ENCODE measurements at regions not wholly inside any gene's neighbourhood (a gene's known extent, or its start where the extent isn't known, plus 50 kb on each side); places are given as distances from the start of the nearest gene placed in this dataset.

DNA sequence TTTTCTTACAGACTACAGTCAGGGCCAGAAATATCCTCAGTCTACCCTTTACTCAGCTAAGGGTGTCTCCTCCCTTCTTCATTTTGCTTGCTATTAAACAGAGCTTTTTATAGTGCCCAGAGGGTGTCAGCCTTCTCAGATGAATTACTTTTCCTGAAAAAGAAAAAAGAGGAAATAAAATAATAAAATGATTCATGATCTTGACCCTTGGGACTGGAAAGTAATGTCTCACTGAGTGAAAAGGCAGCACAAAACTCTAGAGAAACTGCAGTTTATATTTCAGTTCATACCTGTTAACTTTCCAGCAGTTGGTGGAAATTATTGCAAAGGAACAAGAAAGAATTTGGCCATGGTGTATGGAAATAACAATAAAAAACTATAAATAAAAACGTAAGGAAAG, 170.6 kb downstream of the IBTK start:
- Histone ChIP-seq H3K4me1 (no peaks in the 10 kb centered on the region), H3K9me3 (no peaks in the 10 kb centered on the region), H3K27ac (no peak overlapping the region), H3K27me3 (no peaks in the 10 kb centered on the region), H3K36me3 (no peaks in the 10 kb centered on the region), H3K4me3 (no peak overlapping the region)
- intact Hi-C loops (cut with DNase I; ENCODE audit: low total_unique reads): no loop called here
- TF ChIP-seq, protein P1, sequence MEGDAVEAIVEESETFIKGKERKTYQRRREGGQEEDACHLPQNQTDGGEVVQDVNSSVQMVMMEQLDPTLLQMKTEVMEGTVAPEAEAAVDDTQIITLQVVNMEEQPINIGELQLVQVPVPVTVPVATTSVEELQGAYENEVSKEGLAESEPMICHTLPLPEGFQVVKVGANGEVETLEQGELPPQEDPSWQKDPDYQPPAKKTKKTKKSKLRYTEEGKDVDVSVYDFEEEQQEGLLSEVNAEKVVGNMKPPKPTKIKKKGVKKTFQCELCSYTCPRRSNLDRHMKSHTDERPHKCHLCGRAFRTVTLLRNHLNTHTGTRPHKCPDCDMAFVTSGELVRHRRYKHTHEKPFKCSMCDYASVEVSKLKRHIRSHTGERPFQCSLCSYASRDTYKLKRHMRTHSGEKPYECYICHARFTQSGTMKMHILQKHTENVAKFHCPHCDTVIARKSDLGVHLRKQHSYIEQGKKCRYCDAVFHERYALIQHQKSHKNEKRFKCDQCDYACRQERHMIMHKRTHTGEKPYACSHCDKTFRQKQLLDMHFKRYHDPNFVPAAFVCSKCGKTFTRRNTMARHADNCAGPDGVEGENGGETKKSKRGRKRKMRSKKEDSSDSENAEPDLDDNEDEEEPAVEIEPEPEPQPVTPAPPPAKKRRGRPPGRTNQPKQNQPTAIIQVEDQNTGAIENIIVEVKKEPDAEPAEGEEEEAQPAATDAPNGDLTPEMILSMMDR (IDR thresholded peaks at IDR 0.05): no peak
- no peak for TF ChIP-seq POLR2A (IDR thresholded peaks at IDR 0.05)
- TF ChIP-seq POLR2AphosphoS5 (IDR thresholded peaks at IDR 0.05): no peak
- DNase-seq (ENCODE audit: low spot score in 2 of 2): no peak

DNA sequence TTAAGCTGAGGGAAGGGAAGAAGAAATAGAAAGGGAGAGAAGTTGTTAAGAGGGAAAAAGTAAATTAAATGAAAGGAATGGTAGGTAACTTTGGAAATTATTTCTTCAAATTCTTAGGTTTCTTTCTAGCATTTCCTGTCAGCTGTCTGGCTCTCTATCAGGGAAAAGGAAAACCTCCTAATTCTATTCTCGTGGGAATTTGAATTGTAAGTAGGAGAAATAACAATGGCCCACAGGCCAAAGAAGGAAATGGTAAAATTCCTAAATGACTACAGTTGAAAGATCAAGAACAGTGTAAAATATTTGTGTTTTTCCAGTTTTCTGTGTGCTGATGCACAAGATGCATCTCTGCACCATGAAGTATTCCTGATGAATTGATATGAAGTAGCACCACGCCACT, 173.0 kb downstream of the IBTK start:
- intact Hi-C loops (cut with DNase I; ENCODE audit: low total_unique reads): no loop called here
- no peak for DNase-seq (ENCODE audit: low spot score in 2 of 2)
- Histone ChIP-seq H3K27ac (no peak overlapping the region), H3K9me3 (no peaks in the 10 kb centered on the region), H3K4me1 (no peaks in the 10 kb centered on the region), H3K36me3 (no peaks in the 10 kb centered on the region), H3K27me3 (no peaks in the 10 kb centered on the region), H3K4me3 (no peak overlapping the region)
- TF ChIP-seq POLR2A (IDR thresholded peaks at IDR 0.05): no peak
- no peak for TF ChIP-seq POLR2AphosphoS5 (IDR thresholded peaks at IDR 0.05)
- TF ChIP-seq, protein P1 (IDR thresholded peaks at IDR 0.05): no peak

DNA sequence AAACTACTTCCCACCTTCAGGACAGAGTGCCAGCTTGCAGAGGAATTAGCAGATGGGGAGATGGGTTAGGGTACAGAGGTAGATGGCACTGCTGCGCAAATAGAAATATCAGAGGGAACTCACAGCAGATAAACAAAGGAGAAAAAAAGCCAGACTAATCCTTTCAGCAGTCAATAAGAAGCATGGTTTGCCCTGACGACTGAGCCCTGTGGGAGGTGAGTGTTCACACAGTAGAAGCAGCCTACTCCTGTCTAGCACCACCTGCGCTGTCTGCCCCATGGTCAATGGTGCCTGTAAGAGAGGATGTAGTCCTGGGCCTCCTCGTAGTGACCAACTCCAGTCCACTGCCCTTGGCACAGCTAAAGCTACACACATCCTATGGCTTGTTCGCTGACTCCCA, 174.1 kb downstream of the IBTK start:
- no peaks in the 10 kb centered on the region for H3K36me3 ChIP-seq
- no peak overlapping the region for H3K27ac ChIP-seq
- intact Hi-C loops (cut with DNase I; ENCODE audit: low total_unique reads): no loop called here
- H3K9me3 ChIP-seq: no peaks in the 10 kb centered on the region
- TF ChIP-seq POLR2AphosphoS5 (IDR thresholded peaks at IDR 0.05) (no peak), POLR2A (IDR thresholded peaks at IDR 0.05) (no peak)
- TF ChIP-seq, protein P1 (IDR thresholded peaks at IDR 0.05): no peak
- DNase-seq (ENCODE audit: low spot score in 2 of 2): no peak
- H3K27me3 ChIP-seq: no peaks in the 10 kb centered on the region
- no peaks in the 10 kb centered on the region for H3K4me1 ChIP-seq
- H3K4me3 ChIP-seq: no peak overlapping the region

DNA sequence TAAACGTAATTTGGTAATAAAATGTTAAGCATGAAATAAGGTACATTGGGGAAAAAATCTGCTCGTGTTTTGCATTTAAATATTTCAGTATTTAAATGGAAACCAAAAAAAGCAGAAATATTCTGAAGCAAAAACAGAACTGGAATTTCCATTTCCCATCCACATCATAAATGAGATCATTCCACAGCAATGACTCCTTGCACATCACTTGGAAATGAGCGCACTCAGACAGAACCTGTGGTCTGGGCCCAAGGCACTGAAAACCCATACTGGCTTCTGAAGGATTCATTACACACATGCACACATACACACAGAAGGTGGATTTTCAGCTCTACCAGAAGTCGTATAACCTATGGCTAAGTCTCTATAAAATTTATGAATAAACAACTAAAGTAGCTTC, 174.8 kb downstream of the IBTK start:
- intact Hi-C loops (cut with DNase I; ENCODE audit: low total_unique reads): no loop called here
- no peaks in the 10 kb centered on the region for H3K9me3 ChIP-seq
- no peak overlapping the region for H3K4me3 ChIP-seq
- no peaks in the 10 kb centered on the region for H3K4me1 ChIP-seq
- no peak for TF ChIP-seq POLR2A (IDR thresholded peaks at IDR 0.05)
- no peak for TF ChIP-seq POLR2AphosphoS5 (IDR thresholded peaks at IDR 0.05)
- TF ChIP-seq, protein P1 (IDR thresholded peaks at IDR 0.05): no peak
- no peak for DNase-seq (ENCODE audit: low spot score in 2 of 2)
- H3K27me3 ChIP-seq: no peaks in the 10 kb centered on the region
- no peak overlapping the region for H3K27ac ChIP-seq
- H3K36me3 ChIP-seq: no peaks in the 10 kb centered on the region

DNA sequence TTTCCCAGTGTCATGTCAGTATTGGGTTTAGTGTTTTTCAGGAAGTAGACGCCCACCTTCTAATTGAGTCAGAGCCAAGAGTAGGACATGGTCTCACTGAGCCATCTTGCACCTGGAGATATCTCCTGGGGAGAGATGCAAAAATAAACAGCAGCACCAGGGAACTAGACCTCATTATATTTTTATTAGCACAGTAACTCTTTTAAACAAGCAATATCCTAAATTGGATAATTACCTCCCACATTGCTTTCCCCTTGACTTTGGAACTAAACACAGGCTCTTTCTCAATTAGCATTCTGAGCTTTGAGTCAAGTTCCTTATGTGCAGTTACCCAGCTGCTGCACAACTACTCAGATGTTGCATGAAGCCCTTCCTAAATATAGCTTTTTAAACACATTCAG, 175.4 kb downstream of the IBTK start:
- intact Hi-C loops (cut with DNase I; ENCODE audit: low total_unique reads): no loop called here
- no peaks in the 10 kb centered on the region for H3K27me3 ChIP-seq
- TF ChIP-seq, protein P1 (IDR thresholded peaks at IDR 0.05): no peak
- TF ChIP-seq POLR2A (IDR thresholded peaks at IDR 0.05): no peak
- TF ChIP-seq POLR2AphosphoS5 (IDR thresholded peaks at IDR 0.05): no peak

More for the DNA sequence above, 175.4 kb downstream of the IBTK start:
- DNase-seq (ENCODE audit: low spot score in 2 of 2): no peak
- Histone ChIP-seq H3K4me3 (no peak overlapping the region), H3K9me3 (no peaks in the 10 kb centered on the region), H3K36me3 (no peaks in the 10 kb centered on the region), H3K27ac (no peak overlapping the region), H3K4me1 (no peaks in the 10 kb centered on the region)
